HEK293 (cell line): ENCODE measurements at regions not wholly inside any gene's neighbourhood (a gene's known extent, or its start where the extent isn't known, plus 50 kb on each side); places are given as distances from the start of the nearest gene placed in this dataset.
A peak's percentile ranks its signal among the peaks of the same experiment; 100 is the strongest.

Experiments
- CTCF ChIA-PET: fragments of 350-600 bp; formaldehyde crosslinking; extraction: SDS; loops from one replicate; lab custom pipeline; 2021; ENCODE audit warnings: antibody characterized with exemption; lab: Yijun Ruan, JAX
- POLR2A ChIA-PET: fragments of 300-600 bp; formaldehyde crosslinking; extraction: SDS; loops from one replicate; lab custom pipeline; 2020; ENCODE audit warnings: antibody characterized with exemption, inconsistent platforms; lab: Yijun Ruan, JAX
- H3K27ac ChIP-seq: fragments of 200-500 bp; sonication (Bioruptor generic); 2 replicates; pipeline ENCODE4 v1.5.1; 2014; ENCODE audit warnings: low read depth, low read length, control low read depth, inconsistent platforms; ENCODE audit errors: extremely low read depth
- H3K36me3 ChIP-seq, 2 experiments: fragments of 200-500 bp in 1 of 2; sonication (Bioruptor generic) in 1 of 2; 1 replicate in 1 of 2; 2 replicates in 1 of 2; pipeline ENCODE4 v1.5.1; 2014 to 2017; ENCODE audit warnings: inconsistent platforms in 2 of 2, low read length in 2 of 2; ENCODE audit not compliant: control insufficient read depth in 2 of 2, insufficient read depth in 1 of 2
- H3K4me1 ChIP-seq: fragments of 200-500 bp; sonication (Bioruptor generic); 2 replicates; pipeline ENCODE4 v1.5.1; 2014; ENCODE audit warnings: mild to moderate bottlenecking, low read length, inconsistent platforms; ENCODE audit not compliant: control insufficient read depth, insufficient read depth
- H3K4me3 ChIP-seq: 2 replicates; pipeline ENCODE4 v1.5.1; 2011; ENCODE audit warnings: low read depth, mild to moderate bottlenecking, control low read depth, low read length, moderate library complexity
- H3K9me3 ChIP-seq: fragments of 200-500 bp; sonication (Bioruptor generic); 2 replicates; pipeline ENCODE4 v1.5.1; 2014; ENCODE audit warnings: low read depth, low read length, inconsistent platforms; ENCODE audit not compliant: control insufficient read depth, insufficient read depth
- SCRT1 ChIP-seq: fragments of 450-650 bp; formaldehyde crosslinking; IDR thresholded peaks from 2 replicates; pipeline ENCODE4 v1.5.1; 2016; ENCODE audit warnings: missing biosample characterization, missing genetic modification characterization, borderline replicate concordance
- TCF7L2 ChIP-seq: IDR thresholded peaks from 2 replicates; pipeline ENCODE4 v1.6.1; 2011; ENCODE audit warnings: low read depth, mild to moderate bottlenecking, inconsistent platforms, low read length, moderate library complexity, borderline replicate concordance
- ZEB2 ChIP-seq: fragments of 450-650 bp; formaldehyde crosslinking; IDR thresholded peaks from 2 replicates; pipeline ENCODE4 v1.5.1; 2016; ENCODE audit warnings: missing biosample characterization, missing genetic modification characterization
- ZFHX2 ChIP-seq: fragments of 450-650 bp; formaldehyde crosslinking; conservative IDR thresholded peaks from 2 replicates; pipeline ENCODE4 v1.5.1; 2016; ENCODE audit warnings: missing biosample characterization, missing genetic modification characterization
- ZNF214 ChIP-seq: fragments of 450-650 bp; formaldehyde crosslinking; IDR thresholded peaks from 2 replicates; pipeline ENCODE4 v1.5.1; 2017; ENCODE audit warnings: missing biosample characterization, mild to moderate bottlenecking, missing genetic modification characterization, borderline replicate concordance
- ZNF280C ChIP-seq: fragments of 450-650 bp; formaldehyde crosslinking; IDR thresholded peaks from 2 replicates; pipeline ENCODE4 v1.5.1; 2016; ENCODE audit warnings: missing biosample characterization, missing genetic modification characterization
- ZNF416 ChIP-seq: fragments of 450-650 bp; formaldehyde crosslinking; IDR thresholded peaks from 2 replicates; pipeline ENCODE4 v1.5.1; 2016; ENCODE audit warnings: missing biosample characterization, missing genetic modification characterization
- ZNF544 ChIP-seq: fragments of 450-650 bp; formaldehyde crosslinking; IDR thresholded peaks from 2 replicates; pipeline ENCODE4 v1.5.0; 2017; ENCODE audit warnings: missing biosample characterization, missing genetic modification characterization
- ZNF837 ChIP-seq: fragments of 450-650 bp; formaldehyde crosslinking; IDR thresholded peaks from 2 replicates; pipeline ENCODE4 v1.5.1; 2016; ENCODE audit warnings: missing biosample characterization, missing genetic modification characterization
- ZSCAN4 ChIP-seq: fragments of 450-650 bp; formaldehyde crosslinking; IDR thresholded peaks from 2 replicates; pipeline ENCODE4 v1.5.1; 2017; ENCODE audit warnings: missing biosample characterization, missing genetic modification characterization
- TF ChIP-seq, protein P1 (sequence below): fragments of 450-650 bp; formaldehyde crosslinking; IDR thresholded peaks from 2 replicates; pipeline ENCODE4 v1.5.1; 2017; ENCODE audit warnings: missing biosample characterization, missing genetic modification characterization

DNA sequence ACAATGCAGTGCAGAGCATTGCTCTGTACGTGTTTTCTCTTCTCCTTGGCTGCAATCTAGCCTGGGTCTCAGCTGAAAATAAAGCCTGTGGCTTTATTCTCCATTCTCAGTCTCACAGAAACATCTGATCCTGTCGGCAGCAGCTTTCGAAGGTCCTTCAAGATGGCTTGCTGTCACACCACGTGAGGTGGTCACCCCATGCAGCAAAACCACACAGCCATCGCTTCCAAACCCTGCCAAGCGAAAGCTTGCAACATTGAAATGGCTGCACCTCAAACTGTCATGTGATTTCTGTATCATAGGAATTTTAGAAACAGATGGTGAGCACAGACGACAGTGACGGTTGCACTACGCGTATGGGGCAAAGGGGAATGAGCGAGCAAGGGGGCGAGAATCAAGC is 98.5 kb upstream of the SMARCA2 start:
- H3K36me3 ChIP-seq, result no peaks in the 10 kb centered on the region
- H3K9me3 ChIP-seq, result no peaks in the 10 kb centered on the region
- H3K4me1 ChIP-seq, result no peaks in the 10 kb centered on the region
- H3K27ac ChIP-seq, result no peak overlapping the region
- TF ChIP-seq, protein P1, sequence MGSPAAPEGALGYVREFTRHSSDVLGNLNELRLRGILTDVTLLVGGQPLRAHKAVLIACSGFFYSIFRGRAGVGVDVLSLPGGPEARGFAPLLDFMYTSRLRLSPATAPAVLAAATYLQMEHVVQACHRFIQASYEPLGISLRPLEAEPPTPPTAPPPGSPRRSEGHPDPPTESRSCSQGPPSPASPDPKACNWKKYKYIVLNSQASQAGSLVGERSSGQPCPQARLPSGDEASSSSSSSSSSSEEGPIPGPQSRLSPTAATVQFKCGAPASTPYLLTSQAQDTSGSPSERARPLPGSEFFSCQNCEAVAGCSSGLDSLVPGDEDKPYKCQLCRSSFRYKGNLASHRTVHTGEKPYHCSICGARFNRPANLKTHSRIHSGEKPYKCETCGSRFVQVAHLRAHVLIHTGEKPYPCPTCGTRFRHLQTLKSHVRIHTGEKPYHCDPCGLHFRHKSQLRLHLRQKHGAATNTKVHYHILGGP (tag by site-specific recombination), result no peak
- TF ChIP-seq, all 188 proteins: peak for 0
- no peak overlapping the region for H3K4me3 ChIP-seq
- ChIA-PET POLR2A (no interaction called here), CTCF (interaction anchor here (1.0 kb wide), 1 partner anchor 25 kb away, joined by 5 read pairs; no protein-coding TSS in a partner anchor)

DNA sequence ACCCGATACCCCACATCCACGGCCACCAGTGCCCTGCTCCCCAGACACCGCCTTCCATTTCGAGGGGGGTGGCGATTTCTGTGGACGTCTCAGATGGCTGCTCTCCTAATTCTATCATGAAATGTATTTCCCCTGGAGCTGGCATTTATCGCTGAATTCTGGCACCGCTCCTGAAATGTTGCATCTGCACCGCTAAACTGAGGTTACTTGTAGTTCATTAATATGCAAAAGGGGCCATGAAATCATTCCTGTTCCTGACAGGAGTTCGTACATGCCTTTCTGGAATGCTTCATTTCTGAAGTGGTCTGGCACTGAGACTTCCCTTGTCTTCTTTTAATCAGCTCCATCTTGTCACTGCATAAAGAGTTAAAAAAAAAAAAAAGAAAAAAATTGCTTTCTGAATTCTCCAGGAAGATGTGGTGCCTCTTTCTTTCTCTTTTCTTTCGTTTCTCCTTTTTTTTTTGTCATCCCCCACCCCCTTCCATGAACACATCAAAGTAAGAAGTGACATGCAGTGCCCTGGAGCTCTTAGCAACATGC is 97.7 kb upstream of the SMARCA2 start:
- no peaks in the 10 kb centered on the region for H3K4me1 ChIP-seq
- no peaks in the 10 kb centered on the region for H3K36me3 ChIP-seq
- no peak overlapping the region for H3K27ac ChIP-seq
- TF ChIP-seq ZNF837 (no peak), ZNF544 (tag by site-specific recombination) (no peak)
- ChIA-PET CTCF (interaction anchor here (0.6 to 0.8 kb wide), 3 partner anchors 23 to 171 kb away, joined by 3 read pairs; no protein-coding TSS in a partner anchor), POLR2A (no interaction called here)
- no peaks in the 10 kb centered on the region for H3K9me3 ChIP-seq
- H3K4me3 ChIP-seq, result no peak overlapping the region

- Histone ChIP-seq H3K27ac (no peak overlapping the region), H3K9me3 (no peaks in the 10 kb centered on the region), H3K4me3 (no peak overlapping the region), H3K4me1 (no peaks in the 10 kb centered on the region), H3K36me3 (no peaks in the 10 kb centered on the region)
- TF ChIP-seq ZSCAN4 (tag by site-specific recombination) (peak; percentile 48; the same call in 1 of the 2 replicates), ZNF416 (no peak), ZNF280C (no peak), SCRT1 (tag by site-specific recombination) (0 out of 2 replicates have a peak, but pooled peaks have one; percentile 9)
- ChIA-PET POLR2A (no interaction called here), CTCF (interaction anchor here (0.7 to 0.8 kb wide), 3 partner anchors 11 to 170 kb away, joined by 3 read pairs; no protein-coding TSS in a partner anchor)
These were observed 97.0 kb upstream of the SMARCA2 start for GRCh38 chr9:1918108-1918507.

- TF ChIP-seq TCF7L2, result no peak
- no peak for TF ChIP-seq ZEB2 (tag by site-specific recombination)
- no peak for TF ChIP-seq ZFHX2 (tag by site-specific recombination)
- TF ChIP-seq SCRT1 (tag by site-specific recombination), result no peak
- no peak for TF ChIP-seq ZNF214 (tag by site-specific recombination)
- ChIA-PET CTCF (interaction anchor here (0.6 to 1.8 kb wide), 3 partner anchors 11 to 45 kb away, joined by 3 to 7 read pairs (median 3); no protein-coding TSS in a partner anchor), POLR2A (no interaction called here)
- Histone ChIP-seq H3K9me3 (no peaks in the 10 kb centered on the region), H3K27ac (no peak overlapping the region), H3K4me1 (no peaks in the 10 kb centered on the region), H3K36me3 (no peaks in the 10 kb centered on the region), H3K4me3 (no peak overlapping the region)
These were observed 96.5 kb upstream of the SMARCA2 start for GRCh38 chr9:1918622-1919021.
